Smooth muscle cell (in vitro differentiated cells): ENCODE measurements at regions not wholly inside any gene's neighbourhood (a gene's known extent, or its start where the extent isn't known, plus 50 kb on each side); places are given as distances from the start of the nearest gene placed in this dataset.

Source experiments
- DNase-seq: peaks from one replicate; lab custom pipeline; 2025; ENCODE audit not compliant: unreplicated experiment; lab: John Stamatoyannopoulos, UW
- H2AFZ ChIP-seq: fragments of 200-600 bp; sonication (generic); 2 replicates; pipeline ENCODE4 v1.6.0; 2016; ENCODE audit warnings: antibody characterized with exemption, low read depth, mild to moderate bottlenecking
- H3F3A ChIP-seq: fragments of 200-600 bp; sonication (generic); 2 replicates; pipeline ENCODE4 v1.6.0; 2017; ENCODE audit warnings: antibody characterized with exemption, low read depth
- H3K27ac ChIP-seq: fragments of 200-600 bp; sonication (generic); 2 replicates; pipeline ENCODE4 v1.5.1; 2016; ENCODE audit warnings: low read depth, mild to moderate bottlenecking
- H3K27me3 ChIP-seq: fragments of 200-600 bp; sonication (generic); 2 replicates; pipeline ENCODE4 v1.6.1; 2016; ENCODE audit warnings: low read depth, mild to moderate bottlenecking
- H3K36me3 ChIP-seq: fragments of 200-600 bp; sonication (generic); 2 replicates; pipeline ENCODE4 v1.5.1; 2016; ENCODE audit warnings: low read depth
- H3K4me1 ChIP-seq: fragments of 200-600 bp; sonication (generic); 2 replicates; pipeline ENCODE4 v1.5.1; 2016; ENCODE audit warnings: low read depth
- H3K4me2 ChIP-seq: fragments of 200-600 bp; sonication (generic); 2 replicates; pipeline ENCODE4 v1.6.0; 2016; ENCODE audit warnings: mild to moderate bottlenecking
- H3K4me3 ChIP-seq: fragments of 200-600 bp; sonication (generic); 2 replicates; pipeline ENCODE4 v1.5.1; 2016; ENCODE audit warnings: mild to moderate bottlenecking
- H3K79me2 ChIP-seq: fragments of 200-600 bp; sonication (generic); 2 replicates; pipeline ENCODE4 v1.6.0; 2016; ENCODE audit warnings: low read depth, mild to moderate bottlenecking
- H3K9ac ChIP-seq: fragments of 200-600 bp; sonication (generic); 2 replicates; pipeline ENCODE4 v1.6.0; 2016; ENCODE audit warnings: low read depth
- H3K9me3 ChIP-seq: fragments of 200-600 bp; sonication (generic); replicated peaks from 2 replicates; pipeline ENCODE4 v1.5.1; 2016; ENCODE audit warnings: low read depth
- H4K20me1 ChIP-seq: fragments of 200-600 bp; sonication (generic); 2 replicates; pipeline ENCODE4 v1.6.0; 2016; ENCODE audit warnings: low read depth
- CTCF ChIP-seq: fragments of 200-600 bp; sonication (generic); IDR thresholded peaks from 2 replicates; pipeline ENCODE4 v1.5.1; 2017; ENCODE audit warnings: borderline replicate concordance, mild to moderate bottlenecking, antibody characterized with exemption; ENCODE audit not compliant: insufficient read depth, poor library complexity, severe bottlenecking
- WGBS: methylation state at CpG from one replicate; pipeline ENCODE4 v1.1.7; 2016; ENCODE audit warnings: low lambda C conversion rate; 5-methylcytosine and 5-hydroxymethylcytosine counted together

- H3K4me3 ChIP-seq: no peak overlapping the region
- H2AFZ ChIP-seq: no peak overlapping the region
- H3K4me2 ChIP-seq: no peak overlapping the region
- WGBS: 91% methylated on average over 4 of the region's 4 CpGs
- no peaks in the 10 kb centered on the region for H4K20me1 ChIP-seq
- no peaks in the 10 kb centered on the region for H3K36me3 ChIP-seq
- no peaks in the 10 kb centered on the region for H3K9me3 ChIP-seq
- H3F3A ChIP-seq: no peaks in the 10 kb centered on the region
- peaks cover 6% of the 10 kb centered on the region for H3K4me1 ChIP-seq
- H3K27ac ChIP-seq: no peak overlapping the region
- no peaks in the 10 kb centered on the region for H3K79me2 ChIP-seq
- H3K27me3 ChIP-seq: no peaks in the 10 kb centered on the region
- TF ChIP-seq CTCF: no peak
- no peak overlapping the region for H3K9ac ChIP-seq
- DNase-seq: no peak
These were observed 341.8 kb downstream of the PIK3R1 start for GRCh38 chr5:68557162-68557936.

GRCh38 chr5:68562308-68562707 is 346.8 kb downstream of the PIK3R1 start:
- no peak for TF ChIP-seq CTCF
- Histone ChIP-seq H3K36me3 (no peaks in the 10 kb centered on the region), H4K20me1 (no peaks in the 10 kb centered on the region), H3K27me3 (no peaks in the 10 kb centered on the region), H3K27ac (peak overlapping the region; percentile 25), H3K9ac (no peak overlapping the region), H3K4me2 (peak overlapping the region; percentile 42), H2AFZ (peak overlapping the region; percentile 27), H3K4me1 (peaks cover 6% of the 10 kb centered on the region), H3K4me3 (no peak overlapping the region), H3K79me2 (no peaks in the 10 kb centered on the region), H3F3A (no peaks in the 10 kb centered on the region), H3K9me3 (no peaks in the 10 kb centered on the region)
- WGBS: 80% methylated on average over 3 of the region's 3 CpGs
- DNase-seq: no peak

GRCh38 chr5:68565427-68565826 is 349.9 kb downstream of the PIK3R1 start:
- no peak overlapping the region for H3K9ac ChIP-seq

More at GRCh38 chr5:68565427-68565826, 349.9 kb downstream of the PIK3R1 start:
- no peaks in the 10 kb centered on the region for H3K27me3 ChIP-seq
- 84% methylated on average over 5 of the region's 5 CpGs for WGBS
- H3K79me2 ChIP-seq: no peaks in the 10 kb centered on the region
- DNase-seq: no peak
- H4K20me1 ChIP-seq: no peaks in the 10 kb centered on the region
- no peak overlapping the region for H3K27ac ChIP-seq
- no peak overlapping the region for H2AFZ ChIP-seq
- no peaks in the 10 kb centered on the region for H3K9me3 ChIP-seq
- H3F3A ChIP-seq: no peaks in the 10 kb centered on the region
- no peak overlapping the region for H3K4me2 ChIP-seq
- H3K4me1 ChIP-seq: peaks cover 6% of the 10 kb centered on the region
- no peaks in the 10 kb centered on the region for H3K36me3 ChIP-seq
- no peak for TF ChIP-seq CTCF
- H3K4me3 ChIP-seq: no peak overlapping the region
